Liver (tissue), 8 donors: ENCODE measurements at regions not wholly inside any gene's neighbourhood (a gene's known extent, or its start where the extent isn't known, plus 50 kb on each side); places are given as distances from the start of the nearest gene placed in this dataset.

Source experiments
- DNase-seq: peaks from one replicate; pipeline ENCODE4 v3.0.0-alpha.2; 2017; ENCODE audit warnings: low spot score
- H3K27ac ChIP-seq, 2 donors: one replicate each; pipeline ENCODE4 v1.7.0; 2013; ENCODE audit warnings: inconsistent platforms in 2 of 2, low read length in 2 of 2, control low read depth in 1 of 2, low read depth in 1 of 2, mild to moderate bottlenecking in 1 of 2
- H3K27me3 ChIP-seq, 4 donors: one replicate each; pipeline versions ENCODE4 v1.6.1 to v1.7.0; 2013; ENCODE audit warnings: low read length in 3 of 4, inconsistent platforms in 1 of 4, mild to moderate bottlenecking in 1 of 4, moderate library complexity in 1 of 4; ENCODE audit not compliant: control insufficient read depth in 4 of 4, insufficient read depth in 4 of 4
- H3K36me3 ChIP-seq, 4 donors: one replicate each; pipeline versions ENCODE4 v1.6.1 to v1.7.0; 2013; ENCODE audit warnings: low read length in 3 of 4, mild to moderate bottlenecking in 3 of 4, low read depth in 1 of 4, moderate library complexity in 1 of 4; ENCODE audit not compliant: control insufficient read depth in 4 of 4, insufficient read depth in 3 of 4
- H3K4me1 ChIP-seq, 4 donors: one replicate each; pipeline versions ENCODE4 v1.6.1 to v1.7.0; 2013; ENCODE audit warnings: low read length in 3 of 4, mild to moderate bottlenecking in 3 of 4, moderate library complexity in 1 of 4; ENCODE audit not compliant: control insufficient read depth in 4 of 4, insufficient read depth in 4 of 4
- H3K4me3 ChIP-seq, 3 donors: one replicate each; pipeline versions ENCODE4 v1.6.1 to v1.7.0; 2013; ENCODE audit warnings: low read length in 3 of 3, control low read depth in 1 of 3, low read depth in 1 of 3, mild to moderate bottlenecking in 1 of 3
- H3K9ac ChIP-seq, 2 donors: one replicate each; pipeline ENCODE4 v1.7.0; 2013; ENCODE audit warnings: low read length in 2 of 2, mild to moderate bottlenecking in 2 of 2, moderate library complexity in 2 of 2, control low read depth in 1 of 2, low read depth in 1 of 2
- H3K9me3 ChIP-seq, 4 donors: one replicate each; pipeline versions ENCODE4 v1.6.1 to v1.7.0; 2013; ENCODE audit warnings: low read length in 3 of 4; ENCODE audit not compliant: control insufficient read depth in 4 of 4
- CTCF ChIP-seq: fragments of 150-350 bp; IDR thresholded peaks from 2 replicates; pipeline ENCODE4 v1.5.1; 2017; ENCODE audit warnings: improper control_type of control experiment, low read depth, low read length; ENCODE audit not compliant: missing input control
- EGR1 ChIP-seq, 2 donors: IDR thresholded peaks; 2 replicates each; pipeline ENCODE4 v1.6.1; 2016 to 2018; ENCODE audit warnings: antibody characterized with exemption in 2 of 2, low read depth in 2 of 2
- FOXA1 ChIP-seq: IDR thresholded peaks from 2 replicates; pipeline ENCODE4 v1.6.1; 2016; ENCODE audit warnings: antibody characterized with exemption
- FOXA2 ChIP-seq: IDR thresholded peaks from 2 replicates; pipeline ENCODE4 v1.6.1; 2016; ENCODE audit warnings: antibody characterized with exemption
- GABPA ChIP-seq, 2 donors: IDR thresholded peaks in 1 of 2; conservative IDR thresholded peaks in 1 of 2; 2 replicates each; pipeline ENCODE4 v1.6.1; 2016; ENCODE audit warnings: antibody characterized with exemption in 2 of 2, mild to moderate bottlenecking in 1 of 2, moderate library complexity in 1 of 2
- HNF4A ChIP-seq, 2 donors: conservative IDR thresholded peaks; 2 replicates each; pipeline ENCODE4 v1.6.1; 2016; ENCODE audit warnings: antibody characterized with exemption in 2 of 2, mild to moderate bottlenecking in 2 of 2
- HNF4G ChIP-seq: IDR thresholded peaks from 2 replicates; pipeline ENCODE4 v1.6.1; 2016; ENCODE audit warnings: antibody characterized with exemption
- JUND ChIP-seq, 2 donors: IDR thresholded peaks; 2 replicates each; pipeline ENCODE4 v1.6.1; 2016; ENCODE audit warnings: antibody characterized with exemption in 2 of 2
- MAX ChIP-seq: IDR thresholded peaks from 2 replicates; pipeline ENCODE4 v1.6.1; 2016; ENCODE audit warnings: antibody characterized with exemption
- NR2F2 ChIP-seq: IDR thresholded peaks from 2 replicates; pipeline ENCODE4 v1.6.1; 2016; ENCODE audit warnings: antibody characterized with exemption
- RAD21 ChIP-seq, 2 donors: IDR thresholded peaks; 2 replicates each; pipeline ENCODE4 v1.6.1; 2016; ENCODE audit warnings: antibody characterized with exemption in 2 of 2, mild to moderate bottlenecking in 2 of 2
- REST ChIP-seq: IDR thresholded peaks from 2 replicates; pipeline ENCODE4 v1.6.1; 2016; ENCODE audit warnings: antibody characterized with exemption, mild to moderate bottlenecking
- SP1 ChIP-seq: IDR thresholded peaks from 2 replicates; pipeline ENCODE4 v1.6.1; 2018; ENCODE audit warnings: antibody characterized with exemption, mild to moderate bottlenecking
- TAF1 ChIP-seq: conservative IDR thresholded peaks from 2 replicates; pipeline ENCODE4 v1.6.1; 2016; ENCODE audit warnings: antibody characterized with exemption, mild to moderate bottlenecking
- YY1 ChIP-seq: IDR thresholded peaks from 2 replicates; pipeline ENCODE4 v1.6.1; 2016; ENCODE audit warnings: antibody characterized with exemption, mild to moderate bottlenecking
- WGBS: extraction: QIAGEN DNeasy Blood & Tissue Kit; methylation state at CpG from one replicate; pipeline ENCODE4 v1.1.7; 2013; 5-methylcytosine and 5-hydroxymethylcytosine counted together
- donor health status: healthy.
- donor health status: healthy.
- donor health status: healthy.
- donor health status: healthy.
- donor health status: healthy.

GRCh38 chr2:58928973-58929372 lies 687.8 kb upstream of the FANCL start:
- no peak for TF ChIP-seq JUND (IDR thresholded peaks at IDR 0.05)
- no peak for TF ChIP-seq SP1
- TF ChIP-seq HNF4A (conservative IDR thresholded peaks at IDR 0.05): no peak
- no peak for TF ChIP-seq FOXA2
- no peak for TF ChIP-seq YY1
- no peak for TF ChIP-seq GABPA (IDR thresholded peaks at IDR 0.05 in 1 of 2, conservative IDR thresholded peaks at IDR 0.05 in 1 of 2)
- no peak for TF ChIP-seq CTCF
- TF ChIP-seq REST: no peak
- no peak for TF ChIP-seq TAF1
- no peak for TF ChIP-seq HNF4G

GRCh38 chr2:58928391-58928790 lies 687.3 kb upstream of the FANCL start:
- no peak overlapping the region for H3K27ac ChIP-seq
- H3K9ac ChIP-seq: no peak overlapping the region
- no peak for DNase-seq
- TF ChIP-seq HNF4A (conservative IDR thresholded peaks at IDR 0.05): no peak
- TF ChIP-seq YY1: no peak
- no peak for TF ChIP-seq MAX
- H3K4me3 ChIP-seq: no peak overlapping the region
- WGBS: 68% methylated on average over 6 of the region's 6 CpGs
- H3K9me3 ChIP-seq: no peaks in the 10 kb centered on the region
- no peaks in the 10 kb centered on the region for H3K27me3 ChIP-seq
- no peaks in the 10 kb centered on the region for H3K36me3 ChIP-seq
- H3K4me1 ChIP-seq: peaks cover 0 to 4% (median 0%) of the 10 kb centered on the region in 4 donors

More at GRCh38 chr2:58928973-58929372, 687.8 kb upstream of the FANCL start:
- no peak overlapping the region for H3K4me3 ChIP-seq
- no peaks in the 10 kb centered on the region for H3K36me3 ChIP-seq
- H3K9me3 ChIP-seq: no peaks in the 10 kb centered on the region
- peaks cover 0 to 4% (median 0%) of the 10 kb centered on the region in 4 donors for H3K4me1 ChIP-seq
- no peaks in the 10 kb centered on the region for H3K27me3 ChIP-seq
- no peak for DNase-seq
- H3K9ac ChIP-seq: no peak overlapping the region
- H3K27ac ChIP-seq: no peak overlapping the region

GRCh38 chr2:58926112-58926511 lies 685.0 kb upstream of the FANCL start:
- WGBS: 93% methylated on average over 5 of the region's 5 CpGs
- H3K27ac ChIP-seq: no peak overlapping the region
- no peaks in the 10 kb centered on the region for H3K36me3 ChIP-seq
- no peak for DNase-seq
- no peaks in the 10 kb centered on the region for H3K9me3 ChIP-seq
- H3K27me3 ChIP-seq: no peaks in the 10 kb centered on the region
- H3K4me3 ChIP-seq: no peak overlapping the region
- peaks cover 0 to 4% (median 0%) of the 10 kb centered on the region in 4 donors for H3K4me1 ChIP-seq
- H3K9ac ChIP-seq: no peak overlapping the region
- TF ChIP-seq HNF4A (conservative IDR thresholded peaks at IDR 0.05): no peak
- no peak for TF ChIP-seq YY1
- no peak for TF ChIP-seq EGR1 (IDR thresholded peaks at IDR 0.05; ENCODE audit: low read depth in 2 of 2)
- no peak for TF ChIP-seq MAX
- no peak for TF ChIP-seq FOXA1
- no peak for TF ChIP-seq CTCF
- TF ChIP-seq TAF1: no peak
- no peak for TF ChIP-seq SP1
- no peak for TF ChIP-seq JUND (IDR thresholded peaks at IDR 0.05)
- TF ChIP-seq RAD21 (IDR thresholded peaks at IDR 0.05): no peak
- TF ChIP-seq NR2F2: no peak
- no peak for TF ChIP-seq GABPA (IDR thresholded peaks at IDR 0.05 in 1 of 2, conservative IDR thresholded peaks at IDR 0.05 in 1 of 2)
- TF ChIP-seq REST: no peak
